ENCODE measurements at regions not wholly inside any gene's neighbourhood (a gene's known extent, or its start where the extent isn't known, plus 50 kb on each side); places are given as distances from the start of the nearest gene placed in this dataset.
A peak's percentile ranks its signal among the peaks of the same experiment; 100 is the strongest.

DNA sequence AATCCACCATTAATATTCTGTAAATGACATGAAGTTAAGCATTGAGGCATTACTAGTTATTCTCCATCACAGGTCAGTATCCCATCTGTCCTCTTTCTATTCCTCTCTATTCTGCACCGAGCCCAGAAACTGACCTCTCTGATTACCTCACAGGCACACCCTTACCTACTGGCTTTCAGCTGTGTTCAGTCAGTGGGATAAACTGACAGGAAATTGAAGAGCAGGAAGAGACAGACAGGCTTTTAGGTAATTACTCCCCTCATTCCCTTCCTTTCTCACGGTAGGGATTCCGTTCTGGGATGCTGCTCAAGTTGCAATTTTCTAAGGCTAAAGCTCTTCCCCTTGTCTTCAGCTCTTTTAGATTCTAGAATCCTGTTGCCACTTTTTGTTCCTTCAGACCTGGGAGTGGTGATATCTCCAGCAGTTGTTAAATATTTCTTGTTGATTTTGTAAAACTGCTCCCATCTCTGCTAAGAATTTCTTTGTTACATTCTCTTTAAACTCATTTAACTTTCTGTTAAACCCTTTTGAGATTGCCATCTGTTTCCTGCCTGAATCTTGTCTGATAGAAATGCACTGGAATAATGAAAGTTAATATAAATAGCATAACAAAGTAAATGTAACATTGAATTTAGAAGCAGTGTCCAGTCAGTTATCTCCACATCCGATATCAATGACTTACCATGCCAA is 1063.4 kb downstream of the PLA2G4A start:
- no peaks in the 10 kb centered on the region for H3K36me3 ChIP-seq
- no peak overlapping the region for H3K4me3 ChIP-seq
- H3K27me3 ChIP-seq, result no peaks in the 10 kb centered on the region
- DNase-seq, result no peak
- no peak overlapping the region for H3K27ac ChIP-seq
- H3K9me3 ChIP-seq (replicated peaks), result no peaks in the 10 kb centered on the region
- peaks cover 16% of the 10 kb centered on the region for H3K4me1 ChIP-seq

DNA sequence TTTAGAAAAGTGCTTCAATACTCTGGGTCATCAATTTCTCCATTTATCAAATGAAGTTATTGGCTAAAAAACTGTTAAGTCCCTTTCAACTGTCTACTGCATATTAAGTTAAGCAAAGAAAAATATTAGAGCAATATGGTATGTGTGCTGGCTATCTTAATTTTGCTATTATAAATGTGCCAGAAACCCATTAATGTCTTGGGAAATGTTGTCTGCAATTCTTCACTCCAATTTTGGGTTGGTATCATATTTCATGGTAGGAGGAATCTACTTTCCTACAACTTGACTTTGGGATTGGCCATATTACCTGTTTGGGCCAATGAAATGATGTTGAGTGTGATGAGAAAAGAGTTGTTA is 1063.9 kb downstream of the PLA2G4A start:
- Histone ChIP-seq H3K36me3 (no peaks in the 10 kb centered on the region), H3K4me1 (peaks cover 11% of the 10 kb centered on the region), H3K9me3 (replicated peaks) (no peaks in the 10 kb centered on the region), H3K27ac (no peak overlapping the region), H3K4me3 (no peak overlapping the region), H3K27me3 (no peaks in the 10 kb centered on the region)
- no peak for DNase-seq

DNA sequence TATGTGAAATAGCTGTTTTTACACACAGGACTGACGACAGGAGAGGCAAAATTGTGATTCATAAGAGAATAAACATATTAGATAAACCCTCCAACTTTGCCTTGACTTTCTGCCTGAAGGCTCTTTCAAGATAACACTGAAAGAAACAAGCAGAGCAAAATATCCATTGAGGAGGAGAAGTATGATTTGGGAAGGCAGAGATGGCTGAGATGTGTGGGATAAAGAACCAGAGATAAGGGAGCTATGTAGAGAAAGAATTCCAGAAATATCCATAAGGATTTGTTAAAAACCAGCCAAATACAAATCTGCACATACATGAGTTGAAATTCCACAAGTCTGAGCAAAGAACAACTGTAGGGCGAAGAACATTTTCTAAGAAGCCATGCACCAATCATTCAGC is 1064.7 kb downstream of the PLA2G4A start:
- no peaks in the 10 kb centered on the region for H3K9me3 ChIP-seq (replicated peaks)
- no peak overlapping the region for H3K4me3 ChIP-seq
- peaks cover 4% of the 10 kb centered on the region for H3K4me1 ChIP-seq
- H3K27ac ChIP-seq, result no peak overlapping the region
- no peaks in the 10 kb centered on the region for H3K36me3 ChIP-seq
- no peak for DNase-seq
- H3K27me3 ChIP-seq, result no peaks in the 10 kb centered on the region

DNA sequence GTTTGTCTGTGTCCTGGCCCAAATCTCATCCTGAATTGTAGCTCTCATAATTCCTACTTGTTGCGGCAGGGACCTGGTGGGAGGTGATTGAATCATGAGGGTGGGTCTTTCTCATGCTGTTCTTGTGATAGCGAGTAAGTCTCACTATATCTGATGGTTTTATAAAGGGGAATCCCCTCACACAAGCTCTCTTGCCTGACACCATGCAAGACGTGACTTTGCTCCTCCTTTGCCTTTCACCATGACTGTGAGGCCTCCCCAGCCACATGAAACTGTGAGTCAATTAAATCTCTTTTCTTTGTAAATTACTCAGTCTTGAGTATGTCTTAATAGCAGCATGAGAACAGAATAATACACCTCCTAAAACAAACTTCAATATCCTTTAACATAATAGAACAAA is 1065.6 kb downstream of the PLA2G4A start:
- peaks cover 2% of the 10 kb centered on the region; the same call in 1 of the 2 replicates for H3K4me1 ChIP-seq
- DNase-seq, result no peak
- no peak overlapping the region for H3K4me3 ChIP-seq
- H3K36me3 ChIP-seq, result no peaks in the 10 kb centered on the region
- H3K27ac ChIP-seq, result no peak overlapping the region
- H3K9me3 ChIP-seq (replicated peaks), result no peaks in the 10 kb centered on the region
- no peaks in the 10 kb centered on the region for H3K27me3 ChIP-seq

- DNase-seq, result no peak
- H3K27me3 ChIP-seq, result no peaks in the 10 kb centered on the region
Observed at GRCh38 chr1:187903223-187903622, 1074.5 kb downstream of the PLA2G4A start.

GRCh38 chr1:187909382-187909781 is 1080.6 kb downstream of the PLA2G4A start:
- H3K27ac ChIP-seq, result no peak overlapping the region
- no peaks in the 10 kb centered on the region for H3K4me1 ChIP-seq
- H3K27me3 ChIP-seq, result no peaks in the 10 kb centered on the region
- H3K9me3 ChIP-seq (replicated peaks), result no peaks in the 10 kb centered on the region
- DNase-seq, result no peak
- H3K4me3 ChIP-seq, result no peak overlapping the region
- H3K36me3 ChIP-seq, result no peaks in the 10 kb centered on the region

More at GRCh38 chr1:187903223-187903622, 1074.5 kb downstream of the PLA2G4A start:
- Histone ChIP-seq H3K4me3 (no peak overlapping the region), H3K4me1 (no peaks in the 10 kb centered on the region), H3K36me3 (no peaks in the 10 kb centered on the region), H3K27ac (no peak overlapping the region), H3K9me3 (replicated peaks) (no peaks in the 10 kb centered on the region)

GRCh38 chr1:187911820-187912219 is 1083.1 kb downstream of the PLA2G4A start:
- Histone ChIP-seq H3K36me3 (no peaks in the 10 kb centered on the region), H3K4me1 (no peaks in the 10 kb centered on the region)

GRCh38 chr1:187920976-187921375 is 1092.2 kb downstream of the PLA2G4A start:
- no peak for DNase-seq
- Histone ChIP-seq H3K27ac (no peak overlapping the region), H3K27me3 (no peaks in the 10 kb centered on the region), H3K9me3 (replicated peaks) (no peaks in the 10 kb centered on the region), H3K4me3 (no peak overlapping the region), H3K4me1 (no peaks in the 10 kb centered on the region), H3K36me3 (no peaks in the 10 kb centered on the region)

More at GRCh38 chr1:187911820-187912219, 1083.1 kb downstream of the PLA2G4A start:
- DNase-seq, result no peak
- H3K9me3 ChIP-seq (replicated peaks), result no peaks in the 10 kb centered on the region
- no peak overlapping the region for H3K27ac ChIP-seq
- H3K27me3 ChIP-seq, result no peaks in the 10 kb centered on the region
- no peak overlapping the region for H3K4me3 ChIP-seq

DNA sequence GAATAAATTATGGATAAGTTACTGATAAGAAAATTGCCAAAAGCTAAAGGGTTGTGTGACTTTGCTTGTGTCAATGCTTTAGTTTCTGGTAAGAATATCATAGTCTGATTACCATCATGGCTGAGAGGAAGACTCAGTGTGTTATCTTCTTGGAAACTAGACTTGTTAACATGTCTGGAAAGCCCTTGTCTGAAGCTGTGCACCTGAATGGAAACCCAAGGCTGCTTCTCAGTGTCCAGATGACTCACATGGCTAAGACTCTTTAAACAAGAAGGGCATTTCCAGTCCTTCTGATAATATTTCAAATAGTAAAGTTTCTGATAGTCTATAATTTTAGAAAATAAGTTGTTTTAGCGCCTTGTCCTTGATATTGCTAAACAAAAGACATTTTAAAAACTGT is 1092.7 kb downstream of the PLA2G4A start:
- no peaks in the 10 kb centered on the region for H3K9me3 ChIP-seq (replicated peaks)
- no peaks in the 10 kb centered on the region for H3K36me3 ChIP-seq
- no peaks in the 10 kb centered on the region for H3K4me1 ChIP-seq
- H3K4me3 ChIP-seq, result no peak overlapping the region
- H3K27ac ChIP-seq, result no peak overlapping the region
- no peak for DNase-seq
- no peaks in the 10 kb centered on the region for H3K27me3 ChIP-seq

GRCh38 chr1:187922255-187922654 is 1093.5 kb downstream of the PLA2G4A start:
- no peak for DNase-seq

DNA sequence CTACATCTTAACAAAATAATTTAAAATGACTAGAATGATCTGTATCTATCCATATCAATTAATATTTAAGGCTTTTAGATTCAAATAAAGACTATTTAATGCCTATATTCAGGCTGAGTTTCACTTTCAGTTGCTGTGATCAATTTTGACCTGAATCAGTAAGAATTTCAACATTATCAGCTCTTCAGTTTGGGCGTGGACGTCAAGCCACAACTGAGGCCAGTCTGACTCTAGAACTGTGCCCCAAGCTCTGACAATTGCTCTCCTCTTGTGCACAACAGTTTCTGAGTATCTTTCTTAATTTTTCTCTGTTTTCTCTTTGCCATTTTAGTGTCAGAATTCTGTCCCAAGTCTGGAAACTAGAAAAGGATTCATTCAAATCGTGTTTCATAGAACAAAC is 1095.5 kb downstream of the PLA2G4A start:
- no peak overlapping the region for H3K4me3 ChIP-seq
- no peaks in the 10 kb centered on the region for H3K27me3 ChIP-seq
- H3K36me3 ChIP-seq, result no peaks in the 10 kb centered on the region
- no peak overlapping the region for H3K27ac ChIP-seq
- H3K4me1 ChIP-seq, result no peaks in the 10 kb centered on the region
- no peak for DNase-seq
- H3K9me3 ChIP-seq (replicated peaks), result no peaks in the 10 kb centered on the region

More at GRCh38 chr1:187922255-187922654, 1093.5 kb downstream of the PLA2G4A start:
- Histone ChIP-seq H3K36me3 (no peaks in the 10 kb centered on the region), H3K27me3 (no peaks in the 10 kb centered on the region), H3K9me3 (replicated peaks) (no peaks in the 10 kb centered on the region), H3K27ac (no peak overlapping the region), H3K4me3 (no peak overlapping the region), H3K4me1 (no peaks in the 10 kb centered on the region)

DNA sequence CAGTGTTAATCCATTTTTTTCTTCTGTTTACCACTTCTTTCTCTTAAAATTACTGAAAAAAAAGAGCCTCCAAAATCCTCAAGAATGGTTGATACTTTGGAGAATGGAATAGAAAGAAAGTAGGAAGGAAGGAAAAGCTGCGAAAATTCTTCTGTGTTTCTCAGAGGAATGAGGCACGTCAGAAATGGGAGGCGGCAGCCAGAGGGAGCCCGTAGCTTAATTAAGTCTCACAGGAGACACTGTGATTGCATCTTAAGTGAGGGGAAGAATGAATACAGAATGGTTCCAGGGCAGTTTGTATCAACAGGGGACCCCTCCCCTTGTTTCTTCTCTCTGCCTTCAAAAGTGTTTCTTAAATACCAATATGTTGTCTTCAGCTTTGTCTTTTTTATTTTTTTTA is 1099.5 kb downstream of the PLA2G4A start:
- no peak overlapping the region for H3K27ac ChIP-seq
- DNase-seq, result peak in 1 of 2 experiments; percentile 8
- no peak overlapping the region for H3K4me3 ChIP-seq
- H3K4me1 ChIP-seq, result no peaks in the 10 kb centered on the region
- no peaks in the 10 kb centered on the region for H3K36me3 ChIP-seq
- H3K27me3 ChIP-seq, result no peaks in the 10 kb centered on the region
- H3K9me3 ChIP-seq (replicated peaks), result no peaks in the 10 kb centered on the region

DNA sequence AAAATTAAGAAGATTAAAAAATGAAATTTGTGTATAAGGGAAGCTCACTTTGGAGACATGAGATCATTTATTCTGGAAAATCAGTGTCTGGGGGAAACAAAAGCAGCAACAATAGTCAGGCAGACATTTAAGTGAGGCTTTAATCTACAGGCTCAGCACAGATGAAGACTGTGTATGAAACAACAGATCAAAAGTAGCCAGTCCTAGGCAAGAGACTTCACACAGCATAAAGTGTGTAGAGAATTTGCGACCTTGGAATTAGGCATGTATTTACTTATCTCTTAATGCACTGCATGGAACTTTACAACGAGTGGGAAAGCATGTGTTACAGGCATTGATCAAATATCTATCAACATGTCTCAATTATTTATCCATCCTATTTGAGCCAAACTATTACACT is 1099.9 kb downstream of the PLA2G4A start:
- no peak overlapping the region for H3K27ac ChIP-seq
- H3K36me3 ChIP-seq, result no peaks in the 10 kb centered on the region
- H3K27me3 ChIP-seq, result no peaks in the 10 kb centered on the region
- DNase-seq, result no peak
- no peak overlapping the region for H3K4me3 ChIP-seq
- H3K4me1 ChIP-seq, result no peaks in the 10 kb centered on the region
- H3K9me3 ChIP-seq (replicated peaks), result no peaks in the 10 kb centered on the region

DNA sequence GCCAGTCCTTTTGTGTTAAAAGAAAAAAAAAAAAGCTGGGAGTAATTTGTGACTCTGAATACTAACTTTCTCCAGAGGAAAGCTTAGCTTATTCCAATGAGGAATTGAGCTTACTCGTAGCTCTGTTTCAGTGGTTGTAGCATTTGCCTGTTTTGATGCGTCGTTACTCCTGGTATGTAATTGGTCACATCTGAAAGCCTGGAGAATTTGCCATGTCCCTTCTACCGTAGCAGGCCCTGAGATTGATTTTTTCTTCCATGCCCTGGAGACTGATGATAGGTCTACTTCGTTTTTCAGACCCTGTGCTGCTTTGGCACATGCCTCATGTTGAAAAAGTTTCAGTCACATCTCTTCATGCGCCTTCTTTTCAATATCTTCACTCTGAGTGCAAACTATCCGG is 1103.0 kb downstream of the PLA2G4A start:
- Histone ChIP-seq H3K27ac (no peak overlapping the region), H3K36me3 (no peaks in the 10 kb centered on the region), H3K9me3 (replicated peaks) (no peaks in the 10 kb centered on the region), H3K27me3 (no peaks in the 10 kb centered on the region), H3K4me1 (no peaks in the 10 kb centered on the region), H3K4me3 (no peak overlapping the region)
- DNase-seq, result no peak

DNA sequence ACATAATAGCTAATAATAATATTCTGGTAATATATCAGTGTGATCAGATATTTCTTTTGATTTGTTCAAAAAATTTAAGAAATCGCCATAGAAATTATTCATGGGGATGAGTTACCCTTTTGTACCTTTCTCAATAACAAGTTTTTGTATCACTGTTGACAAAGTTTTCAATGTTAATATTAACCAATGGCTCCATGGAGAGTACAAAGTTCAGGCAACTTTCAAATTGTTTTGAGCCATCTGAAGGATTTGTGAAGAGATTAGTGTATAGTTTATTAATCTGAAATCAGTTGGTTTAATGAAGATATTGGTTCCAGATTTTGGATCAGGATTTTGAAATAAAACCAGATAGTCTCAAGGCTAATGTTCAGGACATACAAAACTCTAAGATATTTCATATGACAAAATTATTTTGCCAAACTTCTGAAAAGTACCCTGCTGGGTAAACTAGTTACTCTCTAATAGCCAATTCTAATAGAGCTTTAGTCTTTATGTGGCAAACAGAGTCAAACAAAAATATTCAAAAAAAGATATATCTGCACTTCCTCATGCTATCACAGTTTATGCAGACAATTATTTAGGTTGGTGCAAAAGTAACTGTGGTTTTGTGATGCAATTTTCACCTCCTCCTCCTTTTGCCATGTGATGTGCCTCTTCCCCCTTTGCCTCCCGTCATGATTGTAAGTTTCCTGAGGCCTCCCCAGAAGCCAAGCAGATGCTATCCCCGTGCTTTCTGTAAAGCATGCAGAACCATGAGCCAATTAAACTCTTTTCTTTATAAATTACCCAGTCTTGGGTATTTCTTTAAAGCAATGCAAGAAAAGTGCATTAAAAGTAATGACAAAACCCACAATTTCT is 1105.0 kb downstream of the PLA2G4A start:
- no peaks in the 10 kb centered on the region for H3K4me1 ChIP-seq
- H3K27ac ChIP-seq, result no peak overlapping the region
- H3K9me3 ChIP-seq (replicated peaks), result no peaks in the 10 kb centered on the region
- H3K4me3 ChIP-seq, result no peak overlapping the region
- H3K27me3 ChIP-seq, result no peaks in the 10 kb centered on the region
- no peak for DNase-seq
- no peaks in the 10 kb centered on the region for H3K36me3 ChIP-seq
